Testis (tissue), 2 donors: ENCODE measurements at regions not wholly inside any gene's neighbourhood (a gene's known extent, or its start where the extent isn't known, plus 50 kb on each side); places are given as distances from the start of the nearest gene placed in this dataset.

Experiments used
- DNase-seq: peaks from one replicate; pipeline ENCODE4 v3.0.0-alpha.2; 2019
- H3K27ac ChIP-seq, 2 donors: fragments of 200-600 bp; sonication (generic); one replicate each; pipeline ENCODE4 v1.5.1; 2019
- H3K27me3 ChIP-seq: fragments of 200-600 bp; sonication (generic); one replicate; pipeline ENCODE4 v1.5.1; 2019
- H3K36me3 ChIP-seq: fragments of 200-600 bp; sonication (generic); one replicate; pipeline ENCODE4 v1.5.1; 2017; ENCODE audit warnings: low read depth; ENCODE audit errors: missing control alignments
- H3K4me1 ChIP-seq: fragments of 200-600 bp; sonication (generic); one replicate; pipeline ENCODE4 v1.5.1; 2019
- H3K4me3 ChIP-seq, 2 donors: fragments of 200-600 bp; sonication (generic); one replicate each; pipeline ENCODE4 v1.5.1; 2017 to 2019
- H3K9me3 ChIP-seq: fragments of 200-600 bp; sonication (generic); one replicate; pipeline ENCODE4 v1.5.1; 2017
- POLR2A ChIP-seq: fragments of 450-650 bp; IDR thresholded peaks from one replicate; pipeline ENCODE4 v1.6.1; 2017; ENCODE audit warnings: antibody characterized with exemption, mild to moderate bottlenecking, moderate library complexity
- WGBS, 2 donors: methylation state at CpG; one replicate each; pipeline ENCODE4 v1.1.5; 2018; 5-methylcytosine and 5-hydroxymethylcytosine counted together
- intact Hi-C: fragments of 100-400 bp; cut with DNase I; formaldehyde crosslinking; loops from one replicate; pipeline ENCODE4 v1.15.1; 2023; ENCODE audit warnings: low total_unique reads
- TF ChIP-seq, protein P1 (sequence below), 3 experiments: fragments of 450-650 bp in 2 of 3; fragments of 200-600 bp in 1 of 3; sonication (generic) in 1 of 3; IDR thresholded peaks; one replicate each; pipeline ENCODE4 v1.5.1; 2016 to 2019; ENCODE audit warnings: antibody characterized with exemption in 3 of 3, mild to moderate bottlenecking in 2 of 3, moderate library complexity in 1 of 3

DNA sequence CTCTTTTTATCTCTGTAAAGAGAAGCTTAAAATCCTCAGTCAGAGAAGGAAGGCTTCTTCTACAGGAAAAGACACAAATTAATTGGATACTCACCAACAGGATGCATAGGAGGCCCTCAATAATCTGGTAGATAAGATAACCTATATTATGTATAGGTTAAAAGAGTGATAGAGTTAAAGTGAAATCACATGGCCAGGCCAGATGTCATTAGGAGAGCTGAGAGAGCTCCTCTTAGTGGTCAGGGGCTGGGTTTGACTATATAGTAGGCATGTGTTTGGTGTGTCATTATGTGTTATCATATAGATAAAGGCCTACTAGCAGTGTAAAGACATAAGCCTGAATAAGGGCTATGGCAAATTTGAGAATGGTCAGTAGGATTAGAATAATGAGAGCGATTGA, 479.3 kb downstream of the EPHA3 start:
- no peaks in the 10 kb centered on the region for H3K4me1 ChIP-seq
- no peaks in the 10 kb centered on the region for H3K36me3 ChIP-seq
- no peaks in the 10 kb centered on the region for H3K9me3 ChIP-seq
- WGBS, 2 donors, result 91 to 94% methylated on average over 1 of the region's 1 CpG
- H3K27ac ChIP-seq, result no peak overlapping the region
- H3K27me3 ChIP-seq, result no peaks in the 10 kb centered on the region
- intact Hi-C loops, result no loop called here
- TF ChIP-seq, protein P1, sequence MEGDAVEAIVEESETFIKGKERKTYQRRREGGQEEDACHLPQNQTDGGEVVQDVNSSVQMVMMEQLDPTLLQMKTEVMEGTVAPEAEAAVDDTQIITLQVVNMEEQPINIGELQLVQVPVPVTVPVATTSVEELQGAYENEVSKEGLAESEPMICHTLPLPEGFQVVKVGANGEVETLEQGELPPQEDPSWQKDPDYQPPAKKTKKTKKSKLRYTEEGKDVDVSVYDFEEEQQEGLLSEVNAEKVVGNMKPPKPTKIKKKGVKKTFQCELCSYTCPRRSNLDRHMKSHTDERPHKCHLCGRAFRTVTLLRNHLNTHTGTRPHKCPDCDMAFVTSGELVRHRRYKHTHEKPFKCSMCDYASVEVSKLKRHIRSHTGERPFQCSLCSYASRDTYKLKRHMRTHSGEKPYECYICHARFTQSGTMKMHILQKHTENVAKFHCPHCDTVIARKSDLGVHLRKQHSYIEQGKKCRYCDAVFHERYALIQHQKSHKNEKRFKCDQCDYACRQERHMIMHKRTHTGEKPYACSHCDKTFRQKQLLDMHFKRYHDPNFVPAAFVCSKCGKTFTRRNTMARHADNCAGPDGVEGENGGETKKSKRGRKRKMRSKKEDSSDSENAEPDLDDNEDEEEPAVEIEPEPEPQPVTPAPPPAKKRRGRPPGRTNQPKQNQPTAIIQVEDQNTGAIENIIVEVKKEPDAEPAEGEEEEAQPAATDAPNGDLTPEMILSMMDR (IDR thresholded peaks at IDR 0.05), result no peak
- no peak for TF ChIP-seq POLR2A
- DNase-seq, result no peak
- H3K4me3 ChIP-seq, result no peak overlapping the region

DNA sequence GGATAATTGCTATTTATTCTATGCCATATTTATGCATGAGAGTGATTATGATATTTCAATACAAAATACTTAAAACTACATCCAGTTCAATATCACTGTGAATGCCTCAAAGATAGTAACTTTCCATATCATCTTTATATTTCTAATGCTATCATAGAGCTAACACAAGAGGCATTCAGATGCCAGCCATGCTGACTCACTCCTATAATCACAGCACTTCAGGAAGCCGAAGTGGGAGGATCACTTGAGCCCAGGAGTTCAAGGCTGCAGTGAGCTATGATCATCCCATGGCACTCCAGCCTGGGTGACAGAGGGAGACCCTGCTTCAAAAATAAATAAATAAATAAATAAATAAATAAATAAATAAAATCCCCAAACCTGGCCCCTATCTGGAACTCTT, 498.7 kb downstream of the EPHA3 start:
- Histone ChIP-seq H3K36me3 (no peaks in the 10 kb centered on the region), H3K27me3 (no peaks in the 10 kb centered on the region), H3K27ac (no peak overlapping the region), H3K4me3 (no peak overlapping the region), H3K9me3 (no peaks in the 10 kb centered on the region), H3K4me1 (no peaks in the 10 kb centered on the region)
- WGBS, 2 donors, result 50 to 74% methylated on average over 1 of the region's 1 CpG
- DNase-seq, result no peak
- intact Hi-C loops, result no loop called here
- TF ChIP-seq, protein P1 (IDR thresholded peaks at IDR 0.05), result no peak

DNA sequence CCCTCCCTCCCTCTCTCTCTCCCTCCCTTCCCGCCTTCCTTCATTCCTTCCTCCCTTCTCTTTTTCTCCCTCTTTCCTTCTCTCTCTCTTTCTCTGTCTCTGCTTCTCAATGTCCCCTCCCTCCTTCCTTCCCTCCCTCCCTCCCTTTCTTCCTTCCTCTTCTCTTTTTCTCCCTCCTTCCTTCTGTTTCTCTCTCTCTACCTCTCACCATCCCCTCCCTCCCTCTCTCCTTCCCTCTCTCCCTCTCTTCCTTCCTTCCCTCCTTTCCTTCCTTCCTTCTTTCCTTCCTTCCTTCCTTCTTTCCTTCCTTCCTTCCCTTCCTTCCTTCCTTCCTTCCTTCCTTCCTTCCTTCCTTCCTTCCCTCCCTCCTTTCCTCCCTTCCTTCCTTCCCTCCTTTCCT, 504.6 kb downstream of the EPHA3 start:
- 88 to 100% methylated on average over 1 of the region's 1 CpG for WGBS, 2 donors
- TF ChIP-seq, protein P1 (IDR thresholded peaks at IDR 0.05), result no peak
- no peak for TF ChIP-seq POLR2A
- Histone ChIP-seq H3K27ac (no peak overlapping the region), H3K27me3 (no peaks in the 10 kb centered on the region), H3K9me3 (no peaks in the 10 kb centered on the region), H3K4me3 (no peak overlapping the region), H3K36me3 (no peaks in the 10 kb centered on the region), H3K4me1 (no peaks in the 10 kb centered on the region)
- intact Hi-C loops, result no loop called here
- DNase-seq, result no peak

DNA sequence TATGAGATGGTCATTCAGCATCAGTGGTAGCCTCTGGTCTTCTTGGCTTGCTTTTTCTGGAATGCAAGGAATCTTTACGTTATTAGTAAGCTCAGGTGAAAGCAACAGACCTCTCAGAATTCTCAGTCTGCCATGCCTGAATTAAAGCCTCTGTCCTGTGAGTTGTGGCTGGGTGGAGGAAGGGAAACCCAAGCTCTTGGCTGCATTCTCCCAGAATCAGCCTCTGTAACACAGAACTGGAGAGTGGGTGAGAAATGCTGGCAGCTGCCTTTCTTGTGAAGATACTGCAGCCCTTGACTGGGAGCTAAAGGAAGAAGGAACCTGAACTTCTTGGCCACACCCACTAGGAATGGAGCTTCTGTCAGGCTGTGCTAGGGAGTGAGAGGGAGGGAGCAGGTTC, 505.8 kb downstream of the EPHA3 start:
- H3K9me3 ChIP-seq, result no peaks in the 10 kb centered on the region
- no peaks in the 10 kb centered on the region for H3K27me3 ChIP-seq
- H3K4me3 ChIP-seq, result no peak overlapping the region
- DNase-seq, result no peak
- no peak overlapping the region for H3K27ac ChIP-seq
- no peaks in the 10 kb centered on the region for H3K36me3 ChIP-seq
- WGBS, 2 donors, result 63 to 73% methylated on average over 1 of the region's 1 CpG
- intact Hi-C loops, result no loop called here
- H3K4me1 ChIP-seq, result no peaks in the 10 kb centered on the region
- no peak for TF ChIP-seq POLR2A
- TF ChIP-seq, protein P1 (IDR thresholded peaks at IDR 0.05), result no peak

DNA sequence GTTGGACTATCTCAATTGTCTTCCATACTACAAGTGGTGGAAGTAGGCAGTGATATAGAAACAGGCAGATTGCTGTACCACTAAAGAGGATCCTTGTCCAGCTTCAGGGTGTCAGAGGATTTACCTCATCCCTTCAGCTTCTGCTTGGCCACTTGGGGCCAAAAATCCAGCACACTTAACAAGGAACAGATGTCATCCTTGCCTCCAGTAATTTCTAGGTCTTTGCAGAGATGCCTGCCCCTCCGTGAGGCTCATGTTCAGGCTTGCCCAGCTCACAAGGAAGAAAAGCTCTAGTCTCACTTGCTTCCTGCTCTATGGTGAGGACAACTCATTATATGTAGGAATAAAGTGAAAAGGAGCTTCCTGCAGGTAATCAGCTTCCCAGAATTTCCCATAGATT, 510.3 kb downstream of the EPHA3 start:
- Histone ChIP-seq H3K27me3 (no peaks in the 10 kb centered on the region), H3K4me1 (no peaks in the 10 kb centered on the region), H3K36me3 (no peaks in the 10 kb centered on the region), H3K27ac (no peak overlapping the region), H3K4me3 (no peak overlapping the region), H3K9me3 (no peaks in the 10 kb centered on the region)
- TF ChIP-seq POLR2A, result no peak
- TF ChIP-seq, protein P1 (IDR thresholded peaks at IDR 0.05), result no peak
- WGBS, 2 donors, result 65 to 68% methylated on average over 1 of the region's 1 CpG
- DNase-seq, result no peak
- intact Hi-C loops, result no loop called here
